GM19351 (cell line): ENCODE measurements at regions not wholly inside any gene's neighbourhood (a gene's known extent, or its start where the extent isn't known, plus 50 kb on each side); places are given as distances from the start of the nearest gene placed in this dataset.

ENCODE experiments used
- ATAC-seq: cut with Tn5 transposase; IDR thresholded peaks from one replicate; pipeline ENCODE4 v1.9.1; 2021; ENCODE audit warnings: mild to moderate bottlenecking, moderate library complexity; ENCODE audit not compliant: unreplicated experiment

- ATAC-seq = no peak
Measured at GRCh38 chr18:27595113-27595838, 410.2 kb upstream of the CHST9 start.

GRCh38 chr18:27585602-27586173 lies 400.6 kb upstream of the CHST9 start:
- no peak for ATAC-seq

GRCh38 chr18:27583466-27583865 lies 398.4 kb upstream of the CHST9 start:
- no peak for ATAC-seq

GRCh38 chr18:27582760-27583412 lies 397.8 kb upstream of the CHST9 start:
- ATAC-seq = no peak

DNA sequence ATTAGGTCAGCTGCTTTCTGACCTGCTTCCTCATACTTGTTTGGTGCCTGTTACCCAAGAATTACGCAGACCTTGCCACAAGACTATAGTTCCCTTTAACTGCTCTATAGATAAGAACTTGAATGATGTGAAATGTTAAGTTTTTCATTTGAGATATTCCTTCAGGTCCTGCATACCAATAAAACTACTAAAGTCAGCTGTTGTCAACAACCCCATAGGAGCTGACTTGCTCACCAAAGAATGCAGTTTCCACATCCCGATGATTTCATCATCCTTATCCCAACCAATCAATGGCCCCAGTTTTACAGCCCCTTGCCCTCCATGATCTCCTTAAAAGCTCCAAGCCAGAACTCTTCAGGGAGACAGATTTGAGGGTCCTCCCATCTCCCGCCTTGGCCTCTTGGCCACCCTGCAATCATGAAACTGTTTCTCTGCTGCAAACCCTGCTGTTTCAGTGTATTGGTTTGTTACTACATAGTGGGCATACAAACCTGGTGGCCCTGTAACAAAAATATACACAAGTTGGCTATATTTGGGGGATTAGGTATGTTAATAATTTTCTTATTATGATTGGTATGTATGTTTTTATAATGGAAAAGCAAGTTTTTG lies 396.3 kb upstream of the CHST9 start:
- no peak for ATAC-seq

GRCh38 chr18:27579364-27579763 lies 394.3 kb upstream of the CHST9 start:
- ATAC-seq = no peak

DNA sequence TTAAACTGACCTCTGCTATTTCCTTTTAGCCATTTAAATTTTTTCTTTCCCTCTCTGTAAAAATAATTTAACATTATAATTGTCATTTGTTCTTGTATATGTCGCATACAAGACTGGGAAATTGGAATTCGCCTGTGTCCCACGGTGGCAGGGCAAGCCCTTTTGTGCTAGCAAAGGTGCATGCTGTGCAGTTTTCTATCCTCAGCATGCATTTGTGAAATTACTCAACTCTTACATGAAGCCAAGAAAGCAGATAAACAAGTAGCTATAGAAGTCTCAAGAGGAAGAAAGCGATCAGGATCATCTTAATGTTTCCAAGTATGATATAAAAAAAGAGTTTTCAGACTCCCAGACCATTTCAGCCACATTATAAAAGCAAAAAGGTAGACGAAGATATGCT lies 392.6 kb upstream of the CHST9 start:
- ATAC-seq = no peak

DNA sequence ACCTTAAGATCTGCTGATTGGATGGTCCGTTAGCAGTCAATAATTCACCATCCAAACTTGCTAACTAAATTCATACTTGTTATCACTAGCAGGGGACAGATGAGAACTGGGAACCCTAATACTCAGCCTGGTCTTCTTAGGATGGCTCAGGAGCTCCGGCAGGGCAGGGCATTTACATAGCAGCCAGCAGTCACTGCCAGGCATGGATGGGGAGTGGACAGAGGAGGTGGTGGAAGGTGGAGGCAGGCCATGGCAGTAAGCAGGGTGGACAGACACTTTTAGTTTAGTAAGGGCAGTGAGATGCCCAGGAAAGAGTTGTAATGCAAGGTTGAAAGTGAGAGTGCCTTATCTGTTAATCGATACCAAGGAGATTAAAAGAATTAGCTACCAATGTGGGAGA lies 392.2 kb upstream of the CHST9 start:
- ATAC-seq = no peak

GRCh38 chr18:27567434-27567833 lies 382.3 kb upstream of the CHST9 start:
- ATAC-seq = no peak

DNA sequence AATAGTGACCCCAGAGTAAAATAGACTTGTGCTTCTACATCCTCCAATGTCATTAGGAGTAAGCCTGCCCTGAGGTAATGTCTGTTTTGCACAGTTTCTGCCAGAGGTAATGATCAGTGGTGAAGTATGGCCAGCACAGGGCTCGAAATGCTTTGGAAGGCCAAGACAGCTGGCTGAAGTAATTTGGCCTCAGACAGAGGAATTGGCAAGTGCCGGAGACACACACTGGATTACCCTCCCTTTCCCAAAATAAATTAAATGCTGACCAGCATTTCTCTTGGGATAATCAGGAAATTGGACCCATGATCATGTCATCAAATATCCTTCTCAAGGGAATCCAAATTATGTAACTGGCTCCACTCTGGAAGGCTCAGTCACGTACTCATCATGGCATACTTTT lies 379.0 kb upstream of the CHST9 start:
- ATAC-seq = no peak

- ATAC-seq = no peak
Measured at GRCh38 chr18:27558388-27559155, 373.5 kb upstream of the CHST9 start.

GRCh38 chr18:27556741-27557140 lies 371.6 kb upstream of the CHST9 start:
- no peak for ATAC-seq

DNA sequence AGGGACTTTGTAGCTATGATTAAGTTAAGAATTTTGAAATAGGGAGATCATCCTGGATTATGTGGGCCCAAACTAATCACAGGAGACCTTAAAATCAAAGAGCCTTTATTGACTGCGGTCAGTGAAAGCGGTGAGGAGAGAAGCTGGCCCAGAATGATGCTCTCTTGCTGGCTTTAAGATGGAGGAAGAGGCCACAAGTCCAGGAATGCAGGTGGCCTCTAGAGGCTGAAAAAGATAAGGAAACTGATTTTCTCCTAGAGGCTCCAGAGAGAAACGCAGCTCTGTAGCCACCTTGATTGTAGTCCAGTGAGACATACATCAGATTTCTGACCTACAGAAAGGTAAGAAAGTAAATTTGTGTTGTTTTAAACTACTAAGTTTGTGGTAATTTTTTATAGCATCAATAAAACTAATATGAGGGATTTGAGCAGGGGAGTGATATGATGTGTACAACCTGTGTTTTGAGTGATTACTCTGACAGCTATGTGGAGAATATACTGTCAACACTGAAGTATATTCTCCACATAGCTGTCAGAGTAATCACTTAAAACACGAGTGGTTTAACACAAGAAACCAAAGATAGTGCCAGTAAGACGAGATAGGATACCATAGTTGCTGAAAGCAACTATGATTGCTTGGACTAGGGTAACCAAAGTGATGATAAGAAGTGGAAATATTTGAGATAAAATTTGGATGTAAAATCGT lies 364.4 kb upstream of the CHST9 start:
- no peak for ATAC-seq

DNA sequence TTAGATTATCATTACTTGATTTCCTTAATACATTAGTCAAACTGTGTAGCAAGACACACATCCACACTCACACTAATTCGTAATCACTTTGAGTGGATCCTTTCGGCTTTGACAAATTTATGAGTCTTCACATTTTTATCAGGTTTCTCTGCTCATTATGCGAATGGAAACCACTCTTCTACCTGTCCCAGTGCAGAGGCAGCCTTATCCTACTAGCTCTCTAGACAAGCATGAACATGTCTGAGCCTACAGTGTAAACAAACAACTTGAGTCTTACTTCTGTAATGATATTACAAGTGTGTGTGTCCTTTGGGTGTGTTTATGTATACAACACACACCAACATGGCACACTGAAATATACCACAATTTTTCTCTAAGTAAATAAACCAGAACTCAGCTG lies 361.9 kb upstream of the CHST9 start:
- no peak for ATAC-seq

DNA sequence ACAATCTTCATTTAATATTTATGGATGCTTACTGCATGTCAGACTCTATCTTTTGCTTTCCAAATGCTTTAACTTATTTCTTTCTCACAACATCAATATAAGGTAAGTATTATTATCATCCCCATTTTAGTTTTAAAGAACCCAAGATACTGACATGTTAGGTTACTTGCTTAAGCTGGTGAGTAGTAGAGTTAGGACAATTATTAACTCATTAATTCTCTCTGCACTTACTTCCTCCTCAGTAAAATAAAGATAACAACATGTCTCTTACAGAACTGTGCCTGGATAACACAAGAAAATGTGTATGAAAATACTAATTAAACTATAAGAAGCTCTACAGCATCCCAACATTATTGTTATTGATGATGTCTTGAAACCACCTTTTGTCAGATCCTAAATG lies 359.1 kb upstream of the CHST9 start:
- ATAC-seq = no peak

DNA sequence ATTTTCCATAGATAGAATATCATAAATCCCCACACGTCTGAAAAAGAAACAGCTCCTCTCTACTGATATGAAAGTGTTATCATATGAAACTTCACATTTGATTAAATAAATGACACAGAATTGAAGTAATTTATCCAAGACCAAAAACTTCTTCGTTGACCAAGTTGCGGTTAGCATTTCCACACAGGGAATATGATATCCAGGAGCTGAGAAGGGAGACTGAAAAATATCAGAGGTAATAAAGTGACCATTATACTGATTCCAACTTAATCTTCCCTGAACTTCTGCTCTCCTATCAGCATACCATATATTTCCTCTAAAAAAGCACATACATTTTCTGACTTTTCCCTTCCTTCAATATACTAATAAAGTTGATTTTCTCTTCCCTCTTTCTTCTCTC lies 356.2 kb upstream of the CHST9 start:
- ATAC-seq = no peak

GRCh38 chr18:27540111-27540510 lies 355.0 kb upstream of the CHST9 start:
- ATAC-seq = no peak

DNA sequence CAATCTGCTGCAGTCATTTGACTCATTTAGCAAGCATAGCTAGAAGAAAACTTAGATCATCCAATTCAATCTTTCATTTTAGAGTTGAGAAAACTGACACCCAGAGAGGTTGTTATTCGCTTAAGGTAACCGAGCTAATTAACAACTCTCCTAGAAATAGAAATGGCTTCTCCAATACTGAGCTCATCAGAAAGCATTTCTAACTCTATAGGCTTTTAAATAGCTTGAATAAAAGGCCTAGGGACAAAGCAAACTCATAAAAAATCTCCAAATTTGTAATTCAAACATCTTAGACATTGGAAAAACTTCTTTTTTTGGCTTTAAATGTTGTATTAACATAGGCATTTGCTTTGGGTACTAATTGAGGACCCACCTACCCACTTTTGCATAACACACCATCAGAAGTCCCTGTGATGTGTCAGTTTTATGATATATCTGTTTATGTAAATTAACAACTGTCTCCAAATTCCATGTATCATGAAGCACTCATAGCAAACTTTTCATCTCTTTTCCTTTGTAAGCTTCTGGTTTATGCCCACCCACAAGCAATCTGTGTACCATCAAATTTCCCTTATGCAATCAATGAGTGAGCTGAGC lies 343.9 kb upstream of the CHST9 start:
- no peak for ATAC-seq

GRCh38 chr18:27527856-27528255 lies 342.7 kb upstream of the CHST9 start:
- ATAC-seq = no peak

DNA sequence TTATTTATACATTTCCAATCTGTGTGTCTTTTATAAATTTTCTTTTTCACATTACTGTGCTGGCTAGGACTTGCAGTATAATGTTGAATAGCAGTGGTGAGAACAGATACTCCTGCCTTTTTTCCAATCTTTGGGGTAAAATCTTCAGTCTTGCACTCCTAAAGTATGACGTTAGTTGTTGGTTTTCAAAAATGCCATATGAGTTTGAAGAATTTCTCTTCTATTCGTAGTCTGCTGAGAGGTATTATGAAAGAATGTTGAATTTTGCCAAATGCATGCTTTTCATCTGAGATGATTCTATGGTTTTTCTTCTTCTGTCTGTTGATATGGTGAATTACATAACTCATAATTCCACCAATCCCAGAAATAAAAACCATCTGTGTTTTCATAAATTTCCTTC lies 335.3 kb upstream of the CHST9 start:
- ATAC-seq = no peak
